Osteoblast (primary cell): ENCODE measurements at regions not wholly inside any gene's neighbourhood (a gene's known extent, or its start where the extent isn't known, plus 50 kb on each side); places are given as distances from the start of the nearest gene placed in this dataset.
"Not testable (repeated sequence)": the region's sequence is repeated elsewhere in the genome, so short reads cannot be mapped to it uniquely, and the experiment has no call there.

Source experiments
- DNase-seq: peaks from one replicate; pipeline ENCODE4 v3.0.0; 2011; ENCODE audit warnings: low spot score, mixed read lengths; ENCODE audit not compliant: insufficient read length; ENCODE audit errors: missing footprints
- H2AFZ ChIP-seq: 2 replicates; pipeline ENCODE4 v1.6.0; 2011; ENCODE audit warnings: mild to moderate bottlenecking, low read length
- H3K27ac ChIP-seq: 2 replicates; pipeline ENCODE4 v1.5.1; 2011; ENCODE audit warnings: mild to moderate bottlenecking, low read depth, low read length, moderate library complexity
- H3K27me3 ChIP-seq: 2 replicates; pipeline ENCODE4 v1.6.0; 2012; ENCODE audit warnings: mild to moderate bottlenecking, control low read depth, inconsistent platforms, low read length, moderate library complexity; ENCODE audit not compliant: insufficient read depth
- H3K36me3 ChIP-seq: 2 replicates; pipeline ENCODE4 v1.5.1; 2011; ENCODE audit warnings: mild to moderate bottlenecking, low read length, control low read depth, moderate library complexity; ENCODE audit not compliant: insufficient read depth
- H3K4me1 ChIP-seq: 2 replicates; pipeline ENCODE4 v1.5.1; 2011; ENCODE audit warnings: mild to moderate bottlenecking, low read length, control low read depth, moderate library complexity; ENCODE audit not compliant: insufficient read depth
- H3K4me2 ChIP-seq: 2 replicates; pipeline ENCODE4 v1.6.0; 2011; ENCODE audit warnings: mild to moderate bottlenecking, low read length; ENCODE audit not compliant: insufficient read depth
- H3K4me3 ChIP-seq: fragments of 200-600 bp; sonication (generic); 3 replicates; pipeline ENCODE4 v1.5.1; 2012; ENCODE audit warnings: mild to moderate bottlenecking, low read length, inconsistent platforms; ENCODE audit not compliant: insufficient read depth
- H3K79me2 ChIP-seq: 2 replicates; pipeline ENCODE4 v1.6.0; 2012; ENCODE audit warnings: mild to moderate bottlenecking, low read length, control low read depth, inconsistent platforms; ENCODE audit not compliant: insufficient read depth
- H3K9me3 ChIP-seq: 2 replicates; pipeline ENCODE4 v1.5.1; 2011; ENCODE audit warnings: low read depth, low read length, control low read depth
- H4K20me1 ChIP-seq: 2 replicates; pipeline ENCODE4 v1.6.0; 2012; ENCODE audit warnings: mild to moderate bottlenecking, low read length, control low read depth; ENCODE audit not compliant: insufficient read depth
- CTCF ChIP-seq: IDR thresholded peaks from 2 replicates; pipeline ENCODE4 v1.5.1; 2011; ENCODE audit warnings: mild to moderate bottlenecking, low read depth, low read length, moderate library complexity; ENCODE audit errors: extremely low read depth

- Histone ChIP-seq H3K27ac (no peak overlapping the region), H3K27me3 (no peaks in the 10 kb centered on the region), H4K20me1 (no peaks in the 10 kb centered on the region), H3K9me3 (no peaks in the 10 kb centered on the region), H3K79me2 (no peaks in the 10 kb centered on the region), H3K4me3 (no peak overlapping the region), H3K36me3 (no peaks in the 10 kb centered on the region), H2AFZ (no peak overlapping the region), H3K4me2 (no peak overlapping the region), H3K4me1 (no peaks in the 10 kb centered on the region)
- no peak for TF ChIP-seq CTCF
- DNase-seq, result no peak
Observed at GRCh38 chr6:16042751-16043150, 86.1 kb upstream of the MYLIP start.

- Histone ChIP-seq H3K4me3 (no peak overlapping the region), H3K79me2 (no peaks in the 10 kb centered on the region), H3K27me3 (no peaks in the 10 kb centered on the region), H3K27ac (no peak overlapping the region), H4K20me1 (no peaks in the 10 kb centered on the region), H3K4me2 (no peak overlapping the region), H3K36me3 (no peaks in the 10 kb centered on the region), H3K9me3 (no peaks in the 10 kb centered on the region), H3K4me1 (no peaks in the 10 kb centered on the region), H2AFZ (no peak overlapping the region)
- no peak for TF ChIP-seq CTCF
- no peak for DNase-seq
Observed at GRCh38 chr6:16041327-16041726, 87.6 kb upstream of the MYLIP start.

- no peaks in the 10 kb centered on the region for H3K9me3 ChIP-seq
- H3K4me3 ChIP-seq, result no peak overlapping the region
- H3K4me2 ChIP-seq, result no peak overlapping the region
- no peaks in the 10 kb centered on the region for H3K27me3 ChIP-seq
- no peaks in the 10 kb centered on the region for H3K4me1 ChIP-seq
- no peak overlapping the region for H3K27ac ChIP-seq
- no peak for DNase-seq
- no peaks in the 10 kb centered on the region for H4K20me1 ChIP-seq
- no peaks in the 10 kb centered on the region for H3K79me2 ChIP-seq
- H2AFZ ChIP-seq, result no peak overlapping the region
- no peaks in the 10 kb centered on the region for H3K36me3 ChIP-seq
- no peak for TF ChIP-seq CTCF
Observed at GRCh38 chr6:16040628-16040974, 88.3 kb upstream of the MYLIP start.

GRCh38 chr6:16039892-16040627 lies 88.8 kb upstream of the MYLIP start:
- not testable (repeated sequence) for H3K27me3 ChIP-seq, H3K36me3 ChIP-seq, H3K27ac ChIP-seq, H3K9me3 ChIP-seq, H2AFZ ChIP-seq, H3K4me3 ChIP-seq, H3K79me2 ChIP-seq, H3K4me2 ChIP-seq, DNase-seq, H3K4me1 ChIP-seq, H4K20me1 ChIP-seq
